GM21723 (cell line): ENCODE measurements at regions not wholly inside any gene's neighbourhood (a gene's known extent, or its start where the extent isn't known, plus 50 kb on each side); places are given as distances from the start of the nearest gene placed in this dataset.
A peak's percentile ranks its signal among the peaks of the same experiment; 100 is the strongest.

Source experiments
- ATAC-seq: cut with Tn5 transposase; IDR thresholded peaks from one replicate; pipeline ENCODE4 v1.9.1; 2021; ENCODE audit warnings: mild to moderate bottlenecking, moderate library complexity; ENCODE audit not compliant: unreplicated experiment

- peak; percentile 93 for ATAC-seq
Measured at GRCh38 chr9:3732077-3733038, 206.6 kb upstream of the RFX3 start.

- ATAC-seq: peak; percentile 49
Measured at GRCh38 chr9:3730511-3730922, 204.7 kb upstream of the RFX3 start.

DNA sequence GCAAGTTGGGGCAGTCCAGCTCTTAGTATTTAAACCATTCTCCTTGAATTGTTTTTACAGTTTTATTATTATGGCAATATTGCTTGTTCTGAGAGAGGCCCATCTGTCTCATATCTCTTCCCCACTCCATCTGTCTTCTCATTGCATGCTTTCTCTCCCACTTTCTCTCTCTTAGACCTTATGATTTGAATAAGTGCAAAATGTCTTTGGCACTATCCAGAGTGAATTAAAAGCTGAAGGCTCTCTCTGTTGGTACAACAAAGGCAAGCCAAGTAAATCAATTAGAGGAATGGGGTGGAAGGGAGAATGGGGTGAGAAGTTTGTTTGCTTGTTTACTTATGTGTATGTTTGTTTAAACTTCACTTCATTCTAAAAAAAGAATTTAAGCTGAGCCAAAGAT is 195.3 kb upstream of the RFX3 start:
- no peak for ATAC-seq

GRCh38 chr9:3719286-3719685 is 193.5 kb upstream of the RFX3 start:
- no peak for ATAC-seq

- ATAC-seq: no peak
Measured at GRCh38 chr9:3716415-3716814, 190.6 kb upstream of the RFX3 start.

GRCh38 chr9:3708751-3709150 is 182.9 kb upstream of the RFX3 start:
- ATAC-seq: no peak

- no peak for ATAC-seq
Measured at GRCh38 chr9:3704890-3705289, 179.1 kb upstream of the RFX3 start.

- ATAC-seq: no peak
Measured at GRCh38 chr9:3700772-3701171, 175.0 kb upstream of the RFX3 start.

DNA sequence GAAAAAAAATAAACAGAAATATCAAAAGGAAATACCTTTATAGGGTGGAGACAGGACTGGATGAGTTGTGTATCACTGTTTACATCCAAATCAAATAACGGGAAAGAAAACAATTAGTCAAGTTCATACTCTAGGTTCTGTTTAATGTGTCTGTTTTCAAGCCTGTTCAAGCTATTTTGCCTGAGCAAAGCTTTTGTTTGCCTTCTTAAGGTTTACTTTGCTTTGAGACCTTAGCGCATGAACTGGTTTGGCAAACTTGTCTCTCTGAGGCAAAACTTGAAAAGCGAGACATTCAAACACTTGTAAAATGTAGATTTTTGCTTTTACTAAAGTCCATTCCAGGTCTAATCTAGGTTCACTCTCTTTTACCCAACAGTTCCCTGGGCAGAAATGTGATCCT is 174.1 kb upstream of the RFX3 start:
- no peak for ATAC-seq

DNA sequence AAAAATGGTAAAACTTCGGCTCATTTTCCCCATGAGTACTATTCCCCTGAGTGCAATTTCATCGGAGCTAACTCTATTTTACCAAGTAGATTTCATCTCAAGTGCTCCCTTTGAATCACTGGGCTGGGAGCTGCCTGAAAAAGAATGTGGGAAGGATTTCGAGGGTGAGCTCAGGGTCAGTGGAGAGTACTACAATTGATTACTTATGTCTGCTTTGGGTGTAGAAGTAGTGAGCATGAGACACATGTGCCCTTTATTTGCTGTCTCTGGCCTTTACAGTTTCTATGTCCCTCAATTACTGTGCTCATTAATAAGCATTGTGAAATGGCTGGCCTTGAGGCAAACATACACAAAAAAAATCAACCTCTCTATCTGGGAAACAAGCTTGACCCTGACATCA is 172.7 kb upstream of the RFX3 start:
- ATAC-seq: no peak

GRCh38 chr9:3698076-3698475 is 172.3 kb upstream of the RFX3 start:
- ATAC-seq: no peak

GRCh38 chr9:3696368-3696767 is 170.6 kb upstream of the RFX3 start:
- no peak for ATAC-seq

GRCh38 chr9:3692606-3693005 is 166.8 kb upstream of the RFX3 start:
- no peak for ATAC-seq

- no peak for ATAC-seq
Measured at GRCh38 chr9:3689555-3689954, 163.8 kb upstream of the RFX3 start.

DNA sequence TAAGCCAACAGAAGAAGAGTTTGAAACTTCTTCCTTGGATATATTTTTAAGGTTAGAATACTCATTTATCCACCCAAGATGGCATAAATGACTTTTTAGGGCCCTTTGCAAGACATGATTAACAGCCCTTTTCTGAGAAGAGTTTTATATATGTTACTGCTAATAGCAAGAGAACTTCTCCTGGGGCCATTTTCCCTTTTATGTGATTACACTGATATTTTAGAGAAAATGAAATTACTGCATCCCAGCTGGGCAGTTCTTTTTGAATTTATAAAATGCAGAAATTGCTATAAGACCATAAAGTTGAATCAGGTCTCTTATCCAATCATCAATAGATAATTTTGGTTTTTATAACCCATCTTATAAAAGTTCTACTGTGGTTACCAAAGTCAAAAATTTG is 161.3 kb upstream of the RFX3 start:
- no peak for ATAC-seq

GRCh38 chr9:3682186-3682585 is 156.4 kb upstream of the RFX3 start:
- no peak for ATAC-seq

- ATAC-seq: no peak
Measured at GRCh38 chr9:3677541-3677940, 151.7 kb upstream of the RFX3 start.

DNA sequence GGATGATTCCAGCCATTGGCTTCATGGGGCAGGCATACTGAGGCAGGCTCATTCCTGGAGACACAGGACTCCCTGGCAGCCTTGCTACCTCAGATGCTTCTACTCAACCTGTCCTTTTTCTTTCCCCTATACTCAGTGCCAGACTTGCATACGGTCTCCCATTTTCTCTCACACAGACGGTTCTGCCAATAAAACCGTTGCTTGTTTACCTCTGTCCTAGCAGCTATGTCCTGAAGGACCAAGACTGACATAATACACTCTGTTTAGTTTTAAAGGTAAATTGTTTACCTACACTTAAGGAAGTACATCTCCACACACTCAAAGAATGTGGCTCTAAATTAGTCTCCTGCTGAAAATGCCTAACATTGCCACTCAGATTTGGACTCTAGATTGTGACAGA is 151.0 kb upstream of the RFX3 start:
- no peak for ATAC-seq

DNA sequence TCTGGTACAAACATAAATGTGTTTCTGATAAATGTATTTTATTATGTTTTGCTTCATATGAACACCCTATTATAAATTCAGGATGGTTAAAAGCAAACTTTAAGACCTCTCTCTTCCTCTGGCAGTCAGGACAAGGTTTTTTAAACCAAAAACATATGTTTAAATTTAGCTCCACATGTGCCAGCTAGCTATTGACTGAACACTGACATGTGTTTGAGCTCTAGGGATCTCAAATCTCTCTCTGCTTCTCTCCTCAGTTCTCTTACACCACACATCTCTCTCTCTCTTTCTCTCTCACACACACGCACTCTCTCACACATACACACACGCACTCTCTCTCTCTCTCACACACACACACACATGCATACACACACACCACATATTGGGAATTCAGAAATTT is 150.1 kb upstream of the RFX3 start:
- no peak for ATAC-seq

- ATAC-seq: no peak
Measured at GRCh38 chr9:3674561-3674960, 148.8 kb upstream of the RFX3 start.

GRCh38 chr9:3672399-3672798 is 146.6 kb upstream of the RFX3 start:
- no peak for ATAC-seq

DNA sequence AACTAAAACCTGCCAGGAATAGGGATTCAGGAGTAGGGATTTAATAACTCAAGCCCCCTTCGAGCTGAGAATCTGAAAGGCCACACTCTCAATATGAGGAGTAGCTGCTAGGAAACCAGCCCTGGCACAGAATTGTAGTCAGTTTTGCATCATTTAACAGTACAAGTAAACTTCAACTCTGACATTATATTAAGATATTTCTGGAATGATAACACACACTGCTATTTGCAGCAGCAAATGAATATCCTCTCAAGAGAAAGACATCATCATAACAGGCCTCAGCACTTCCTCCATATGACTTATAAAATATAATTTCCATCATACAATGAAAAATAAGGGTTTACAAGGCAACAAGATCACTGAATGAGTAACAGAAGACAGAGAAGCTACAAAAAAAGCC is 138.2 kb upstream of the RFX3 start:
- ATAC-seq: no peak

GRCh38 chr9:3662671-3663070 is 136.9 kb upstream of the RFX3 start:
- ATAC-seq: no peak
